ENCODE measurements at regions not wholly inside any gene's neighbourhood (a gene's known extent, or its start where the extent isn't known, plus 50 kb on each side); places are given as distances from the start of the nearest gene placed in this dataset.

DNA sequence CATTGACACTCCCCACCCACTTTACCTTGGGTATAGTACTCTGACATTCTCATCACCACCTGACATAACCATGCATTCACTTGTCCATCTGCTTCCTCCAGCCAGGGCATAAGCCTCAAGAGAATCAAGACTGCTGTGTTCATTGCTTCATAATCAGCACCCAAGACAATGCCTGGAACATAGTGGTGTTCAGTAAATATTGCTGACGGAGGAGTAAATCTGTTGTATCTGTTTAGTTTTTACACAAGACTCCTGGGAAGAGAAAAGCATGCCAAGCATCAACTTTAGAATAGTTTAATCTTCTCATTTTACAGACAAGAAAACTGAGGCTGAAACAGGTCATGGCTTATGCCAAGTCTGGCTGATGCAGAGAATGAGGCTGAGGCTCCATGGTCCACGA is 173.9 kb upstream of the DUSP10 start:
- Histone ChIP-seq H3K18ac (ENCODE audit: extremely low read depth, low read length) (no peak overlapping the region), H2BK120ac (replicated peaks; ENCODE audit: low read depth, low read length) (no peak overlapping the region), H2BK20ac (ENCODE audit: low read length) (no peak overlapping the region), H4K91ac (replicated peaks; ENCODE audit: insufficient read length, low read length) (no peak overlapping the region), H3K9me3 (ENCODE audit: insufficient read depth in 2 of 2, low read depth in 1 of 2, low read length in 1 of 2) (no peaks in the 10 kb centered on the region), H4K20me1 (replicated peaks in 1 of 2; ENCODE audit: control insufficient read depth in 1 of 2, insufficient read depth in 2 of 2, low read length in 2 of 2) (no peaks in the 10 kb centered on the region), H3K14ac (ENCODE audit: insufficient read length) (no peak overlapping the region), H2BK12ac (ENCODE audit: low read depth, low read length) (no peak overlapping the region), H3K79me1 (ENCODE audit: low read depth, low read length) (no peaks in the 10 kb centered on the region), H3K79me2 (ENCODE audit: control insufficient read depth in 1 of 2, insufficient read depth in 2 of 2, low read length in 2 of 2) (no peaks in the 10 kb centered on the region), H3K9ac (replicated peaks in 1 of 4; ENCODE audit: extremely low read depth in 1 of 4, low read depth in 3 of 4, low read length in 3 of 4) (no peak overlapping the region), H3K27ac (ENCODE audit: low read depth, low read length) (no peak overlapping the region), H2BK15ac (ENCODE audit: low read length) (no peak overlapping the region), H3K4me2 (ENCODE audit: insufficient read depth in 1 of 2, low read depth in 2 of 2, low read length in 2 of 2) (no peak overlapping the region), H3K4ac (replicated peaks; ENCODE audit: insufficient read length, low read depth, low read length) (no peak overlapping the region), H3K36me3 (ENCODE audit: control insufficient read depth in 2 of 4, insufficient read depth in 4 of 4, low read length in 3 of 4) (no peaks in the 10 kb centered on the region), H3K4me3 (ENCODE audit: extremely low read depth in 1 of 4, insufficient read depth in 2 of 4, low read depth in 3 of 4, low read length in 4 of 4) (no peak overlapping the region), H3K23me2 (ENCODE audit: low read depth, low read length) (no peaks in the 10 kb centered on the region), H2AFZ (ENCODE audit: low read length) (no peak overlapping the region), H3K56ac (replicated peaks; ENCODE audit: insufficient read length, low read depth, low read length) (no peak overlapping the region), H4K5ac (ENCODE audit: insufficient read length, low read depth, low read length) (no peak overlapping the region), H4K8ac (ENCODE audit: extremely low read depth, insufficient read depth, low read length) (no peak overlapping the region), H2BK5ac (ENCODE audit: low read depth, low read length) (no peak overlapping the region), H2AK5ac (ENCODE audit: low read depth, low read length) (no peak overlapping the region), H3K4me1 (replicated peaks in 1 of 4; ENCODE audit: control insufficient read depth in 3 of 4, insufficient read depth in 4 of 4, low read length in 3 of 4) (no peaks in the 10 kb centered on the region), H3K23ac (ENCODE audit: insufficient read length) (no peak overlapping the region), H3K27me3 (replicated peaks in 1 of 4; ENCODE audit: control insufficient read depth in 3 of 4, extremely low read depth in 1 of 4, insufficient read depth in 3 of 4, low read length in 3 of 4) (no peaks in the 10 kb centered on the region)
- 84% methylated on average over 2 of the region's 2 CpGs; no CpG with 5 or more reads in 1 of the 2 experiments for WGBS, 2 experiments (ENCODE audit: extremely low coverage in 1 of 2, insufficient coverage in 1 of 2, insufficient read length in 1 of 2, insufficient replicate concordance in 2 of 2, low coverage in 1 of 2, low lambda C conversion rate in 2 of 2, missing lambda C conversion rate in 1 of 2)
- DNase-seq (ENCODE audit: low read depth in 1 of 2, low spot score in 2 of 2) (no peak), FAIRE-seq (no peak)
- ChIA-PET POLR2A (ENCODE audit: partially characterized antibody) (no interaction called here), CTCF (ENCODE audit: partially characterized antibody) (interaction anchor here (1.2 to 2.0 kb wide), 2 partner anchors 37 to 196 kb away, joined by 3 to 4 read pairs; no protein-coding TSS in a partner anchor)
- TF ChIP-seq SUZ12 (IDR thresholded peaks at IDR 0.05; ENCODE audit: low read length) (no peak), SIN3A (conservative IDR thresholded peaks at IDR 0.05 in 1 of 2, IDR thresholded peaks at IDR 0.05 in 1 of 2; ENCODE audit: low read depth in 1 of 2, low read length in 2 of 2) (no peak), KDM4A (IDR thresholded peaks at IDR 0.05; ENCODE audit: low read depth, low read length, severe bottlenecking) (no peak), CEBPB (IDR thresholded peaks at IDR 0.05; ENCODE audit: low read depth, low read length) (no peak)

Data from H1 (cell line).